ENCODE measurements at regions not wholly inside any gene's neighbourhood (a gene's known extent, or its start where the extent isn't known, plus 50 kb on each side); places are given as distances from the start of the nearest gene placed in this dataset.

GRCh38 chr2:36190097-36190496 is 165.5 kb upstream of the CRIM1 start:
- TF ChIP-seq, protein P1, sequence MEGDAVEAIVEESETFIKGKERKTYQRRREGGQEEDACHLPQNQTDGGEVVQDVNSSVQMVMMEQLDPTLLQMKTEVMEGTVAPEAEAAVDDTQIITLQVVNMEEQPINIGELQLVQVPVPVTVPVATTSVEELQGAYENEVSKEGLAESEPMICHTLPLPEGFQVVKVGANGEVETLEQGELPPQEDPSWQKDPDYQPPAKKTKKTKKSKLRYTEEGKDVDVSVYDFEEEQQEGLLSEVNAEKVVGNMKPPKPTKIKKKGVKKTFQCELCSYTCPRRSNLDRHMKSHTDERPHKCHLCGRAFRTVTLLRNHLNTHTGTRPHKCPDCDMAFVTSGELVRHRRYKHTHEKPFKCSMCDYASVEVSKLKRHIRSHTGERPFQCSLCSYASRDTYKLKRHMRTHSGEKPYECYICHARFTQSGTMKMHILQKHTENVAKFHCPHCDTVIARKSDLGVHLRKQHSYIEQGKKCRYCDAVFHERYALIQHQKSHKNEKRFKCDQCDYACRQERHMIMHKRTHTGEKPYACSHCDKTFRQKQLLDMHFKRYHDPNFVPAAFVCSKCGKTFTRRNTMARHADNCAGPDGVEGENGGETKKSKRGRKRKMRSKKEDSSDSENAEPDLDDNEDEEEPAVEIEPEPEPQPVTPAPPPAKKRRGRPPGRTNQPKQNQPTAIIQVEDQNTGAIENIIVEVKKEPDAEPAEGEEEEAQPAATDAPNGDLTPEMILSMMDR (IDR thresholded peaks at IDR 0.05) = no peak
- TF ChIP-seq POLR2A (IDR thresholded peaks at IDR 0.05) (no peak), EP300 (IDR thresholded peaks at IDR 0.05) (no peak)

Measured in tibial nerve (tissue), 4 donors.